PC-9 (cell line): ENCODE measurements at regions not wholly inside any gene's neighbourhood (a gene's known extent, or its start where the extent isn't known, plus 50 kb on each side); places are given as distances from the start of the nearest gene placed in this dataset.

Experiments
- BruUV-seq: library from RNA; stranded (reverse); fragments of 400-500 nt; replicated peaks from 2 replicates; lab custom pipeline; 2021; lab: Mats Ljungman, UMichigan
- CTCF ChIA-PET: fragments of 300-600 bp; sonication (Branson Sonifier 250); formaldehyde crosslinking; loops from one replicate; lab custom pipeline; 2022; ENCODE audit warnings: antibody characterized with exemption; lab: Charles Lee
- POLR2A ChIA-PET: fragments of 300-600 bp; sonication (Branson Sonifier 250); formaldehyde crosslinking; loops from one replicate; lab custom pipeline; 2022; ENCODE audit warnings: antibody characterized with exemption; ENCODE audit not compliant: unreplicated experiment; lab: Charles Lee
- DNase-seq, 2 experiments: peaks; one replicate each; pipeline versions ENCODE4 v3.0.0 to v3.0.0-alpha.2; 2015 to 2022; ENCODE audit warnings: mixed read lengths in 1 of 2
- H2AFZ ChIP-seq: fragments of 200-600 bp; sonication (generic); 2 replicates; pipeline ENCODE4 v1.8.1; 2017; ENCODE audit warnings: antibody characterized with exemption
- H3F3A ChIP-seq: fragments of 200-600 bp; sonication (generic); 2 replicates; pipeline ENCODE4 v1.8.1; 2017; ENCODE audit warnings: antibody characterized with exemption, mild to moderate bottlenecking, low read depth; ENCODE audit not compliant: insufficient read depth
- H3K27ac ChIP-seq: fragments of 200-600 bp; sonication (generic); 2 replicates; pipeline ENCODE4 v1.6.1; 2016; ENCODE audit warnings: mixed run types
- H3K27me3 ChIP-seq: fragments of 200-600 bp; sonication (generic); 2 replicates; pipeline ENCODE4 v1.6.1; 2016; ENCODE audit warnings: low read depth, mixed run types; ENCODE audit not compliant: insufficient read depth
- H3K36me3 ChIP-seq: fragments of 200-600 bp; sonication (generic); 2 replicates; pipeline ENCODE4 v1.6.1; 2016; ENCODE audit warnings: low read depth, mixed run types
- H3K4me1 ChIP-seq: fragments of 200-600 bp; sonication (generic); replicated peaks from 2 replicates; pipeline ENCODE4 v1.6.1; 2016; ENCODE audit warnings: mixed run types; ENCODE audit not compliant: insufficient read depth
- H3K4me2 ChIP-seq: fragments of 200-600 bp; sonication (generic); 2 replicates; pipeline ENCODE4 v1.6.1; 2017; ENCODE audit warnings: mixed run types
- H3K4me3 ChIP-seq: fragments of 200-600 bp; sonication (generic); 2 replicates; pipeline ENCODE4 v1.6.1; 2016; ENCODE audit warnings: mixed run types
- H3K79me2 ChIP-seq: fragments of 200-600 bp; sonication (generic); 2 replicates; pipeline ENCODE4 v1.6.1; 2017; ENCODE audit warnings: low read depth, mixed run types
- H3K9me2 ChIP-seq: fragments of 200-600 bp; sonication (generic); 2 replicates; pipeline ENCODE4 v1.8.1; 2017; ENCODE audit warnings: mild to moderate bottlenecking; ENCODE audit not compliant: insufficient read depth
- H3K9me3 ChIP-seq: fragments of 200-600 bp; sonication (generic); 2 replicates; pipeline ENCODE4 v1.8.1; 2016; ENCODE audit warnings: low read depth; ENCODE audit not compliant: insufficient read depth
- H4K20me1 ChIP-seq: fragments of 200-600 bp; sonication (generic); 2 replicates; pipeline ENCODE4 v1.8.1; 2017; ENCODE audit not compliant: insufficient read depth
- EZH2 ChIP-seq: fragments of 200-600 bp; sonication (generic); IDR thresholded peaks from 2 replicates; pipeline ENCODE4 v1.8.0; 2017; ENCODE audit warnings: antibody characterized with exemption, low read depth
- intact Hi-C: fragments of 100-400 bp; cut with micrococcal nuclease; formaldehyde crosslinking; loops from one replicate; pipeline ENCODE4 v1.10.0; 2022; ENCODE audit not compliant: unreplicated experiment
- TF ChIP-seq, protein P1 (sequence below): fragments of 200-600 bp; sonication (generic); conservative IDR thresholded peaks from 2 replicates; pipeline ENCODE4 v1.6.1; 2017; ENCODE audit warnings: mixed run types, antibody characterized with exemption, mild to moderate bottlenecking, moderate library complexity

- no peak overlapping the region for H2AFZ ChIP-seq
- no peaks in the 10 kb centered on the region for H3K9me3 ChIP-seq
- CTCF ChIA-PET, result no interaction called here
- H3K4me3 ChIP-seq, result no peak overlapping the region
- POLR2A ChIA-PET, result no interaction called here
- no peak for DNase-seq
- H3F3A ChIP-seq, result no peaks in the 10 kb centered on the region
- H3K27me3 ChIP-seq, result 0 out of 2 replicates have a peak, but pooled peaks cover 11% of the 10 kb centered on the region
- H3K79me2 ChIP-seq, result no peaks in the 10 kb centered on the region
- no peak overlapping the region for H3K4me2 ChIP-seq
- intact Hi-C loops, result no loop called here
- no peak for TF ChIP-seq EZH2
- TF ChIP-seq, protein P1, sequence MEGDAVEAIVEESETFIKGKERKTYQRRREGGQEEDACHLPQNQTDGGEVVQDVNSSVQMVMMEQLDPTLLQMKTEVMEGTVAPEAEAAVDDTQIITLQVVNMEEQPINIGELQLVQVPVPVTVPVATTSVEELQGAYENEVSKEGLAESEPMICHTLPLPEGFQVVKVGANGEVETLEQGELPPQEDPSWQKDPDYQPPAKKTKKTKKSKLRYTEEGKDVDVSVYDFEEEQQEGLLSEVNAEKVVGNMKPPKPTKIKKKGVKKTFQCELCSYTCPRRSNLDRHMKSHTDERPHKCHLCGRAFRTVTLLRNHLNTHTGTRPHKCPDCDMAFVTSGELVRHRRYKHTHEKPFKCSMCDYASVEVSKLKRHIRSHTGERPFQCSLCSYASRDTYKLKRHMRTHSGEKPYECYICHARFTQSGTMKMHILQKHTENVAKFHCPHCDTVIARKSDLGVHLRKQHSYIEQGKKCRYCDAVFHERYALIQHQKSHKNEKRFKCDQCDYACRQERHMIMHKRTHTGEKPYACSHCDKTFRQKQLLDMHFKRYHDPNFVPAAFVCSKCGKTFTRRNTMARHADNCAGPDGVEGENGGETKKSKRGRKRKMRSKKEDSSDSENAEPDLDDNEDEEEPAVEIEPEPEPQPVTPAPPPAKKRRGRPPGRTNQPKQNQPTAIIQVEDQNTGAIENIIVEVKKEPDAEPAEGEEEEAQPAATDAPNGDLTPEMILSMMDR, result no peak
- H3K9me2 ChIP-seq, result no peaks in the 10 kb centered on the region
- no peaks in the 10 kb centered on the region for H3K36me3 ChIP-seq
- no peaks in the 10 kb centered on the region for H3K4me1 ChIP-seq
- H4K20me1 ChIP-seq, result no peaks in the 10 kb centered on the region
- H3K27ac ChIP-seq, result no peak overlapping the region
- BruUV-seq, result no TSS peak
Observed at GRCh38 chr3:109718850-109719249, 381.5 kb upstream of the DPPA4 start.

- BruUV-seq, result no TSS peak
- CTCF ChIA-PET, result no interaction called here
- no peaks in the 10 kb centered on the region for H4K20me1 ChIP-seq
- H3K9me3 ChIP-seq, result no peaks in the 10 kb centered on the region
- H3F3A ChIP-seq, result no peaks in the 10 kb centered on the region
- no peaks in the 10 kb centered on the region for H3K79me2 ChIP-seq
- no peaks in the 10 kb centered on the region for H3K27me3 ChIP-seq
- POLR2A ChIA-PET, result interaction anchor here (0.6 kb wide), 1 partner anchor 1105 kb away, joined by 3 read pairs; no protein-coding TSS in a partner anchor
- no peaks in the 10 kb centered on the region for H3K4me1 ChIP-seq
- no peak overlapping the region for H3K27ac ChIP-seq
- H3K9me2 ChIP-seq, result no peaks in the 10 kb centered on the region
- no peak overlapping the region for H2AFZ ChIP-seq
- no peak for TF ChIP-seq EZH2
- TF ChIP-seq, protein P1, result no peak
- DNase-seq, result no peak
- no peaks in the 10 kb centered on the region for H3K36me3 ChIP-seq
- intact Hi-C loops, result no loop called here
- no peak overlapping the region for H3K4me2 ChIP-seq
- no peak overlapping the region for H3K4me3 ChIP-seq
Observed at GRCh38 chr3:109728861-109729494, 391.6 kb upstream of the DPPA4 start.

GRCh38 chr3:109731639-109732473, 394.5 kb upstream of the DPPA4 start:
- no TSS peak for BruUV-seq
- H3K9me3 ChIP-seq, result no peaks in the 10 kb centered on the region
- POLR2A ChIA-PET, result interaction anchor here (0.6 kb wide), 1 partner anchor 196 kb away, joined by 3 read pairs; no protein-coding TSS in a partner anchor
- H3K4me3 ChIP-seq, result no peak overlapping the region
- H4K20me1 ChIP-seq, result no peaks in the 10 kb centered on the region
- no peak overlapping the region for H2AFZ ChIP-seq
- DNase-seq, result peak in 1 of 2 experiments; percentile 32
- H3K9me2 ChIP-seq, result 0 out of 2 replicates have a peak, but pooled peaks cover 5% of the 10 kb centered on the region
- H3K27me3 ChIP-seq, result no peaks in the 10 kb centered on the region
- CTCF ChIA-PET, result no interaction called here
- H3F3A ChIP-seq, result no peaks in the 10 kb centered on the region
- H3K4me1 ChIP-seq, result no peaks in the 10 kb centered on the region
- TF ChIP-seq EZH2, result no peak
- TF ChIP-seq, protein P1, result peak; percentile 100
- no peak overlapping the region for H3K27ac ChIP-seq
- H3K36me3 ChIP-seq, result no peaks in the 10 kb centered on the region
- intact Hi-C loops, result loop anchor here (2.0 to 10.0 kb wide), 5 partner anchors 193 to 1807 kb away; no protein-coding TSS in a partner anchor
- no peaks in the 10 kb centered on the region for H3K79me2 ChIP-seq
- H3K4me2 ChIP-seq, result no peak overlapping the region
